GM12892 (cell line): ENCODE measurements at regions not wholly inside any gene's neighbourhood (a gene's known extent, or its start where the extent isn't known, plus 50 kb on each side); places are given as distances from the start of the nearest gene placed in this dataset.

ENCODE experiments used
- POLR2A ChIP-seq: IDR thresholded peaks from 2 replicates; pipeline ENCODE4 v1.6.1; 2011; ENCODE audit warnings: low read depth, low read length, control low read depth
- POLR2AphosphoS5 ChIP-seq: IDR thresholded peaks from 2 replicates; pipeline ENCODE4 v1.6.1; 2011; ENCODE audit warnings: low read depth, low read length, control low read depth

DNA sequence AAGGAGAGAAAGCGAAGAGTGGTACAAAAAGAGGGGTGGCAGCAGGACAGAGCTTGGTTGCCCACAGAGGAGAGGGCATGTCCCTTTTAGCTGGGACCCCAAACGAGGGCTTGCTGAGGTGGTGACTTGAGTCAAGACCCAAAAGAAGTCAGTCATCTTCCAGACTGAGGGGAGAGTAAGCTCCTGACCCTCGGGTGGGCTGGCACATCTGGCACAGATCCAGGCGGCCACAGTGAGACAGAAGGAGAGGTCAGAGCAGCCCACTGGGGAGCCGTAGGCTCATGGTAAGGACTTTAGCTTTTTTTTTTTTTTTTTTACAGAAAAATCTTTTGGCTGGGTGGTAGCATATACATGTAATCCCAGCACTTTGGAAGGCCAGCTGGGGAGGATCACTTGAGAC is 77.9 kb upstream of the ST6GAL2 start:
- no peak for TF ChIP-seq POLR2A
- TF ChIP-seq POLR2AphosphoS5: no peak
